ENCODE measurements at regions not wholly inside any gene's neighbourhood (a gene's known extent, or its start where the extent isn't known, plus 50 kb on each side); places are given as distances from the start of the nearest gene placed in this dataset.

GRCh38 chr2:238521002-238521401 is 94.3 kb downstream of the ASB1 start:
- TF ChIP-seq CTCF (IDR thresholded peaks at IDR 0.05) = no peak
- no peak for TF ChIP-seq POLR2A (IDR thresholded peaks at IDR 0.05)
- TF ChIP-seq POLR2AphosphoS5 (IDR thresholded peaks at IDR 0.05) = no peak

All from gastroesophageal sphincter (tissue), 3 donors.